ENCODE measurements at regions not wholly inside any gene's neighbourhood (a gene's known extent, or its start where the extent isn't known, plus 50 kb on each side); places are given as distances from the start of the nearest gene placed in this dataset.

DNA sequence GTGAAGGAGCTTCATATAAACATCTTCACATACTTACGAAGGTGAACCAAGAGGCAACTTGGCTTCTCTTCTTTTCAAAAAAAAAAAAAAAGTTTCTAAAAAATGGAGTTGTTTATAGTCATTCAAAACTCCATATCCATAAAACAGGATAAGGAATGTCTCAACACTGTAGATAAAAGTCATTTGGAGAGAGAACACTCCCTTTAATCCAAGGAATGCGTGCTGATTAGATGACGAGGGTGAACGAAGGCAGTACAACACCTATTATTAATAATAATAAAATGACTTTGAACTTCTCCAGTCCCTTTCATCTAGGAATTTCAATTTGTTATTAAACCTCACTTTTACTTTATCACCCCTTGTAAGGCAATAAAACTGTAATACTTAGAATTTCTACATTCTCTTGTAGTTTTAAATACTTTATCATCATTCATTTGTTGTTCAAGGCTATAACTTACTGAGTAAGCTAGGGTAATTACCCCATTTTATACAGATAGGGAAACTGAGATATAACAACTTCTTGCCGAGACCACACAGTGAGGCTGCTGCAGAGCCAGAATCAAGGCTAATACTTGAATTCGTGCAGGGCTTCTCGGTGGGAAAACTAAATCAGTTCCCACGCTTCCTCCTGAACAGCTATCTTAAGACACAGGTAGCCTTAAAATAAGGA is 377.1 kb downstream of the EFNA5 start:
- no peak overlapping the region for H3K4me3 ChIP-seq (ENCODE audit: low read depth, low read length)
- DNase-seq (ENCODE audit: low read depth, low spot score) = no peak
- TF ChIP-seq, protein P1, sequence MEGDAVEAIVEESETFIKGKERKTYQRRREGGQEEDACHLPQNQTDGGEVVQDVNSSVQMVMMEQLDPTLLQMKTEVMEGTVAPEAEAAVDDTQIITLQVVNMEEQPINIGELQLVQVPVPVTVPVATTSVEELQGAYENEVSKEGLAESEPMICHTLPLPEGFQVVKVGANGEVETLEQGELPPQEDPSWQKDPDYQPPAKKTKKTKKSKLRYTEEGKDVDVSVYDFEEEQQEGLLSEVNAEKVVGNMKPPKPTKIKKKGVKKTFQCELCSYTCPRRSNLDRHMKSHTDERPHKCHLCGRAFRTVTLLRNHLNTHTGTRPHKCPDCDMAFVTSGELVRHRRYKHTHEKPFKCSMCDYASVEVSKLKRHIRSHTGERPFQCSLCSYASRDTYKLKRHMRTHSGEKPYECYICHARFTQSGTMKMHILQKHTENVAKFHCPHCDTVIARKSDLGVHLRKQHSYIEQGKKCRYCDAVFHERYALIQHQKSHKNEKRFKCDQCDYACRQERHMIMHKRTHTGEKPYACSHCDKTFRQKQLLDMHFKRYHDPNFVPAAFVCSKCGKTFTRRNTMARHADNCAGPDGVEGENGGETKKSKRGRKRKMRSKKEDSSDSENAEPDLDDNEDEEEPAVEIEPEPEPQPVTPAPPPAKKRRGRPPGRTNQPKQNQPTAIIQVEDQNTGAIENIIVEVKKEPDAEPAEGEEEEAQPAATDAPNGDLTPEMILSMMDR (IDR thresholded peaks at IDR 0.05; ENCODE audit: insufficient read depth, low read length, missing control alignments) = no peak
- CTCF ChIA-PET = no interaction called here
- POLR2A ChIA-PET = no interaction called here

DNA sequence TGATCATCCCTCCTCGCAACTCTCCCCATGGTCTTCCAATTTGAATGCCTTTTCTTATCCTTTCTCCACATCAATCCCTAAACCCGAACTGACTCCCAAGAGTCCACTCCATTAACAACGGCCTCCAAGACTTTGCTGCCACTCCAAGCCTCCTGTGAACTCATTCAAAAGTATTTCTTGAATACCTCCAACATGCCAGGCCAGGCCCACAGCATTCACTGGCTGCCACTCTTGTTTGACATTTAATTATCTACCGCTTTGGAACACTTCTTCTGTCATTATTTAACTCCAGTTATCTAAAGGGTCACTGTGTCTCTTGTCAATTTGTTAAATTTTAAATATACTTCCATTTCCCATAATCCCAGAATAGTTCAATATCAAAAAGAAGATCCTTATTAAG is 378.9 kb downstream of the EFNA5 start:
- CTCF ChIA-PET = no interaction called here
- H3K4me3 ChIP-seq (ENCODE audit: low read depth, low read length) = no peak overlapping the region
- POLR2A ChIA-PET = no interaction called here
- no peak for DNase-seq (ENCODE audit: low read depth, low spot score)
- TF ChIP-seq, protein P1 (IDR thresholded peaks at IDR 0.05; ENCODE audit: insufficient read depth, low read length, missing control alignments) = no peak

DNA sequence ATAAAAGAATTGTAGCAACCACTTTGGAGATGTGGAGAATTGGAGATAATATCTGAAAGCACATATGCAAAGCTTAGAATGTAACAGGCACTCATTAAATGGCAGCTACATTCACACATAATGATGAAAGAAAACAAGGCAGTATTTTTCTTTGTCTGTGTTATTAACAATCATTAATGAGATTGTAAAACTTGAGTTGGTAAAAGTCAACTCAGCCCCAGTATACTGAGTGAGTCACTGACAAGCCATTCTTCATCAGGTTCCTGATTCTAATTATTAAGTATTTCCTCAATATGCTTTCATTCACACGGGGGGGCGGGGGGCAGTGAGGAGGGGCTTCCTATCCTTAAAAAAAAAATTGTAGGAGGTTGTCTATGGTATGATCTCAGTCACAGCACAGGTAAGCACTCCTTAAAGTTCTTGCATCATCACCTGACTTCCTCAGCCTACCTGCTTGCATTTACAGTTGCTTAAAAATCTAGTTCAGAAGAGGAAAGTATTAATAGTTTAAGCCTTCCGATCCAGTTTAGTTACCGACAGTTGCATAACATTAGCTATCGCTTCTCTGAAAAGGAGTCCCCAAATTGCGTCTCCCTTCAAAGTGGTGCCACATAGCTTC is 379.8 kb downstream of the EFNA5 start:
- TF ChIP-seq, protein P1 (IDR thresholded peaks at IDR 0.05; ENCODE audit: insufficient read depth, low read length, missing control alignments) = no peak
- ChIA-PET POLR2A (no interaction called here), CTCF (no interaction called here)
- no peak overlapping the region for H3K4me3 ChIP-seq (ENCODE audit: low read depth, low read length)
- DNase-seq (ENCODE audit: low read depth, low spot score) = no peak

DNA sequence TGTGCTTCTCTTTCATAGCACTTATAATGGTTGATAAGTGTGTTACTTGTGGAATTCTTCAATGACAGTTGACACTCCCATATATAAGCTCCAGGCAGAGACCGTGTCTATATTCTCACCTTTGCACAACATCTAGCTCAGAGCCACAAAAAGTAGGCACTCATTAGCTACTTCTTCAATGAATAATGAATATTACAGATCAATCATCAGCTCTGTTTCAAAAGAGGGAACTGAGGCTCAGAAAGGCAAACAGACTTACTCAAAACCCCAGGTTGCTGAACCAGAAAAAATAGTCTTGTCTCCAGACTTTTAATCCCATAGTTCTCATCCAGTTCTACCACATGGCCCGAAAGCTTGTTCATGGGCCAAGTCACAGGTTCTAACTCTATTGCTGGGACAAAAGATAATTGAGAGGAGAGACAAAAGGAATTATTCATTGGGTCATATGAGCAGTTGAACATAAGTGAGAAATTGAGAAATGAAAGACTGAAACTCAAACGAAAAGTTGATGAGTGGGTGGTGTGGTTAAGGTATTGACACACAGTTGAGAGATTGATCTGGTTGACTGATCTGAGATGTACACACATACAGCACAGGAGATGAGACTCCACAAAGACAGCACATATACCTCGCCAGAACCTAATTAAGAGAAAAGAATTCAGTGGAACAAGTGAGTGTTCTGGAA is 381.6 kb downstream of the EFNA5 start:
- TF ChIP-seq, protein P1 (IDR thresholded peaks at IDR 0.05; ENCODE audit: insufficient read depth, low read length, missing control alignments) = no peak
- DNase-seq (ENCODE audit: low read depth, low spot score) = no peak
- H3K4me3 ChIP-seq (ENCODE audit: low read depth, low read length) = no peak overlapping the region
- ChIA-PET CTCF (no interaction called here), POLR2A (no interaction called here)

DNA sequence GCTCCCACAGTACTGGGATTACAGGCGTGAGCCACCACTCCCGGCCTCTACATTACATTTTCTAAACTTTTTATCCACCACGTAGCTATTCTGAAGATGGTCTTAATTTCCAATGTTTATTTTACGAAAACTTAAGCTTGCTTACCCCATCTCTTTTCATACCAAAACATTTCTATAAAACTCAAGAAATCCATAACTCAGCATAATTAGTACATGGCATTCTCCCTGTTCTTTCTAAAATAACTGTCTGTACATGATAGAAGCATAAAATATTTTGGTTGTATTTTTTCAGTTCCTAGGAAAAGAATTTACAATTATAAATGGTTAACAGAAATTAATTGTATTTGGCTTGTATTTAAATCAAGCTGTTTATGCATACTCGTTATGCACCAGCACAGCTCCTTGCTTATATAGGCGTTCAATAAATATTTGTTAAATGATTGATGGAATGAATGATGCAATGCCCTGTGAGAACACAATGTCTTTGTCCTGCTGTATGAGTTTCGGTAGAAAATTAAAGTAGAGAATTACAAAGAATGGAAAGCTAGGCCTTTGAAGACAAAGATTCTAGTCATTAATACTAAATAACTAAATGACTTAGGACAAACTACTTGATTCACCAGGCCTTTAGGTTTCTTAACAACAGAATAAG is 384.2 kb downstream of the EFNA5 start:
- POLR2A ChIA-PET = no interaction called here
- no peak overlapping the region for H3K4me3 ChIP-seq (ENCODE audit: low read depth, low read length)
- TF ChIP-seq, protein P1 (IDR thresholded peaks at IDR 0.05; ENCODE audit: insufficient read depth, low read length, missing control alignments) = no peak
- no peak for DNase-seq (ENCODE audit: low read depth, low spot score)
- CTCF ChIA-PET = no interaction called here

DNA sequence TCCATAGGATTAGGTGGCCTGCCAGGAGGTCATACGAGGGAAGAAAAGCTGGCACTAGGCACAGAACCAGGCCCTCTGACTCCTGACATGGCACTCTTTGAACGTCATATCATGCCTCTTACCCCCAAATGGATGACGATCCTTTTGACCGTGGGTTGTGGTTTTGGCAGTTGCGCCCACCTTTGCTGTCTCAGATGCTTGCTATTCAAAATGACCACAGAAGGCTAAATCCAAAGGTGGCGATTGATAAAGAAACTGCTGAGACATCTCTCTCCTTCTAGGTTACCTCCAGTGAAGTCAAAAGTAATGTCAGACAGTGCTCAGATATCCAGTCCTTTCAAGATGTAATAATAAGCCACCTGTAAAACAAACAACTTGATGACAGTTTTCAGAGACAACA is 385.0 kb downstream of the EFNA5 start:
- H3K4me3 ChIP-seq (ENCODE audit: low read depth, low read length) = no peak overlapping the region
- TF ChIP-seq, protein P1 (IDR thresholded peaks at IDR 0.05; ENCODE audit: insufficient read depth, low read length, missing control alignments) = no peak
- DNase-seq (ENCODE audit: low read depth, low spot score) = no peak
- ChIA-PET CTCF (no interaction called here), POLR2A (no interaction called here)
